GM23338 (cell line): ENCODE measurements at regions not wholly inside any gene's neighbourhood (a gene's known extent, or its start where the extent isn't known, plus 50 kb on each side); places are given as distances from the start of the nearest gene placed in this dataset.

Experiments
- ATAC-seq: fragments of 200-7000 bp; cut with Tn5 transposase; 3 replicates; pipeline ENCODE4 v1.9.1; 2020
- DNase-seq: peaks from one replicate; pipeline ENCODE4 v3.0.0-alpha.2; 2015; ENCODE audit warnings: low spot score
- H2AFZ ChIP-seq: fragments of 200-600 bp; sonication (generic); 2 replicates; pipeline ENCODE4 v1.8.0; 2016; ENCODE audit warnings: antibody characterized with exemption, mild to moderate bottlenecking, moderate library complexity
- H3F3A ChIP-seq: fragments of 200-600 bp; sonication (generic); replicated peaks from 2 replicates; pipeline ENCODE4 v1.8.0; 2017; ENCODE audit warnings: antibody characterized with exemption, mixed run types, low read depth
- H3K27ac ChIP-seq: fragments of 200-600 bp; sonication (generic); 2 replicates; pipeline ENCODE4 v1.6.1; 2016; ENCODE audit warnings: low read depth
- H3K27me3 ChIP-seq: fragments of 200-600 bp; sonication (generic); 2 replicates; pipeline ENCODE4 v1.8.0; 2016; ENCODE audit warnings: mild to moderate bottlenecking, mixed run types, moderate library complexity; ENCODE audit not compliant: insufficient read depth
- H3K36me3 ChIP-seq: fragments of 200-600 bp; sonication (generic); 2 replicates; pipeline ENCODE4 v1.8.0; 2016; ENCODE audit warnings: mild to moderate bottlenecking; ENCODE audit not compliant: insufficient read depth
- H3K4me1 ChIP-seq: fragments of 200-600 bp; sonication (generic); 2 replicates; pipeline ENCODE4 v1.8.0; 2016; ENCODE audit warnings: mild to moderate bottlenecking, moderate library complexity; ENCODE audit not compliant: insufficient read depth
- H3K4me2 ChIP-seq: fragments of 200-600 bp; sonication (generic); 2 replicates; pipeline ENCODE4 v1.7.1; 2017; ENCODE audit warnings: mixed run types
- H3K4me3 ChIP-seq: fragments of 200-600 bp; sonication (generic); 2 replicates; pipeline ENCODE4 v1.6.1; 2016; ENCODE audit warnings: mixed run types
- H3K79me2 ChIP-seq: fragments of 200-600 bp; sonication (generic); replicated peaks from 2 replicates; pipeline ENCODE4 v1.8.0; 2017; ENCODE audit warnings: mild to moderate bottlenecking; ENCODE audit not compliant: insufficient read depth
- H3K9me2 ChIP-seq: fragments of 200-600 bp; sonication (generic); 2 replicates; pipeline ENCODE4 v1.8.0; 2017; ENCODE audit not compliant: insufficient read depth
- H4K20me1 ChIP-seq: fragments of 200-600 bp; sonication (generic); replicated peaks from 2 replicates; pipeline ENCODE4 v1.8.0; 2017; ENCODE audit warnings: mild to moderate bottlenecking; ENCODE audit not compliant: insufficient read depth
- H3K27ac Mint-ChIP-seq: 2 replicates; pipeline ENCODE4 v1.8.0; 2020; ENCODE audit warnings: inconsistent platforms, mild to moderate bottlenecking, moderate library complexity, mixed read lengths
- H3K27me3 Mint-ChIP-seq: 3 replicates; pipeline ENCODE4 v1.8.0; 2022; ENCODE audit warnings: low read depth, mild to moderate bottlenecking, moderate library complexity, mixed read lengths, inconsistent platforms; ENCODE audit not compliant: insufficient read depth, poor library complexity
- H3K36me3 Mint-ChIP-seq: 3 replicates; pipeline ENCODE4 v1.8.0; 2021; ENCODE audit warnings: low read depth, mild to moderate bottlenecking, inconsistent platforms, moderate library complexity, mixed read lengths
- H3K4me1 Mint-ChIP-seq: 3 replicates; pipeline ENCODE4 v1.8.0; 2020; ENCODE audit warnings: mild to moderate bottlenecking, inconsistent platforms, mixed read lengths
- H3K4me3 Mint-ChIP-seq: 3 replicates; pipeline ENCODE4 v1.8.0; 2021; ENCODE audit warnings: moderate library complexity, mild to moderate bottlenecking, inconsistent platforms, mixed read lengths
- H3K9me3 Mint-ChIP-seq: 3 replicates; pipeline ENCODE4 v1.8.0; 2020; ENCODE audit warnings: moderate library complexity, mild to moderate bottlenecking, inconsistent platforms, mixed read lengths
- CREB1 ChIP-seq: fragments of 250-450 bp; sonication (Bioruptor Pico); IDR thresholded peaks from 2 replicates; pipeline ENCODE4 v1.5.0; 2020; ENCODE audit warnings: low read depth, mild to moderate bottlenecking, moderate library complexity
- EZH2 ChIP-seq: fragments of 200-600 bp; sonication (generic); IDR thresholded peaks from one replicate; pipeline ENCODE4 v1.8.0; 2017; ENCODE audit warnings: antibody characterized with exemption, mild to moderate bottlenecking, low read depth; ENCODE audit not compliant: unreplicated experiment
- EZH2phosphoT487 ChIP-seq: fragments of 200-600 bp; sonication (generic); IDR thresholded peaks from one replicate; pipeline ENCODE4 v1.8.1; 2018; ENCODE audit warnings: antibody characterized with exemption; ENCODE audit not compliant: unreplicated experiment
- JUNB ChIP-seq: IDR thresholded peaks from one replicate; pipeline ENCODE4 v1.6.1; 2016; ENCODE audit warnings: antibody characterized with exemption; ENCODE audit not compliant: unreplicated experiment
- NANOG ChIP-seq: IDR thresholded peaks from 2 replicates; pipeline ENCODE4 v1.6.1; 2016; ENCODE audit warnings: antibody characterized with exemption, borderline replicate concordance
- POLR2AphosphoS5 ChIP-seq: IDR thresholded peaks from 2 replicates; pipeline ENCODE4 v1.6.1; 2016; ENCODE audit warnings: antibody characterized with exemption, low read depth
- STAT1 ChIP-seq: IDR thresholded peaks from one replicate; pipeline ENCODE4 v1.6.1; 2016; ENCODE audit warnings: antibody characterized with exemption; ENCODE audit not compliant: unreplicated experiment
- ZNF114 ChIP-seq: fragments of 250-450 bp; sonication (Bioruptor Pico); IDR thresholded peaks from 2 replicates; pipeline ENCODE4 v1.5.0; 2020; ENCODE audit warnings: mild to moderate bottlenecking, moderate library complexity
- ZNF331 ChIP-seq: fragments of 250-450 bp; sonication (Bioruptor Pico); IDR thresholded peaks from 2 replicates; pipeline ENCODE4 v1.5.0; 2020; ENCODE audit warnings: low read depth, mild to moderate bottlenecking, moderate library complexity
- TF ChIP-seq, protein P1 (sequence below), 2 experiments: fragments of 200-600 bp in 1 of 2; sonication (generic) in 1 of 2; conservative IDR thresholded peaks; 2 replicates each; pipeline versions ENCODE4 v1.5.1 to v1.6.1; 2016 to 2017; ENCODE audit warnings: antibody characterized with exemption in 2 of 2, low read depth in 2 of 2, mild to moderate bottlenecking in 2 of 2, moderate library complexity in 1 of 2
- TF ChIP-seq, protein P2 (sequence below): IDR thresholded peaks from 2 replicates; pipeline ENCODE4 v1.6.1; 2016; ENCODE audit warnings: antibody characterized with exemption
- TF ChIP-seq, protein P3 (sequence below): IDR thresholded peaks from one replicate; pipeline ENCODE4 v1.6.1; 2018; ENCODE audit warnings: antibody characterized with exemption; ENCODE audit not compliant: unreplicated experiment
- TF ChIP-seq, protein P4 (sequence below): fragments of 250-450 bp; sonication (Bioruptor Pico); IDR thresholded peaks from 2 replicates; pipeline ENCODE4 v1.5.0; 2020; ENCODE audit warnings: mild to moderate bottlenecking, moderate library complexity

DNA sequence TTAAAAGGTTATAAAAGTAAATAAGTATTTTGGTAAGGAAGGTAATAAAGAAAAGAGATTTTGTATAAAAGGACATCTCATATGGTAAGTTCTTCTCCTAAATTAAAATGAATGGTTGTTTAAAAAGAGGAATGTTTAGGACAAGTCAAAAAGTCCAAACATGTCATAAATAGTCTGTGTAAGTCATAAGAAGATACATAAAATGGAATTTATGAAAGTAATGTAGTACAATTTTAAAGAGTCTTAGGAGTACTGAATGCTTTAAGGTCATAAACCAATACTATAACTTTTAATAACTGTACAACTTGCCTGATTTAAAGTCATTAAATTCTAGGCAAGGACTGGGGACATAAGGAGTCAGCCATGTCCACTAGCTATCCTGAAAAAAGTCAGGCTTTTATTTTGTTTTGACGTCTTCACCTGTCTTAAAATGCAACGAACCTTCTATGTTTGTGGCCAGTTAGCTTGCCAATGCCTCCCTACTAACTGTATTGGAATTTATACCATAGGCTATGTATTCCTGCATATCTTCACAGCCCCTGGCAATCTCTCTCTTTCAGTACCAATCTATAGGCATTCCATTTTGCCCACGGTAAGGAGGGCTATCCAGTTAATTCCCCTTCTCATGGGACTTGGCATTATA lies 312.3 kb upstream of the LRRTM4 start:
- ATAC-seq (no peak), DNase-seq (peak; percentile 41)
- no peak overlapping the region for H2AFZ ChIP-seq
- Mint-ChIP-seq H3K27me3 (peaks cover 1% of the 10 kb centered on the region), H3K9me3 (peaks cover 60% of the 10 kb centered on the region), H3K27ac (no peak overlapping the region), H3K4me1 (peaks cover 3% of the 10 kb centered on the region; the same call in 2 of the 3 replicates), H3K36me3 (peaks cover 65% of the 10 kb centered on the region), H3K4me3 (no peak overlapping the region)
- peaks cover 26% of the 10 kb centered on the region for H3K36me3 ChIP-seq
- no peaks in the 10 kb centered on the region for H4K20me1 ChIP-seq
- H3K9me2 ChIP-seq, result 0 out of 2 replicates have a peak, but pooled peaks cover 4% of the 10 kb centered on the region
- no peaks in the 10 kb centered on the region for H3K27me3 ChIP-seq
- no peak overlapping the region for H3K4me2 ChIP-seq
- no peak overlapping the region for H3K4me3 ChIP-seq
- H3K4me1 ChIP-seq, result peaks cover 3% of the 10 kb centered on the region; the same call in 1 of the 2 replicates
- no peaks in the 10 kb centered on the region for H3K79me2 ChIP-seq
- no peak overlapping the region for H3K27ac ChIP-seq
- H3F3A ChIP-seq, result no peaks in the 10 kb centered on the region
- TF ChIP-seq POLR2AphosphoS5 (no peak), STAT1 (no peak), CREB1 (CRISPR knock-in tag) (no peak), ZNF331 (no peak), EZH2 (no peak), EZH2phosphoT487 (no peak), JUNB (no peak), ZNF114 (CRISPR knock-in tag) (no peak), NANOG (no peak)
- TF ChIP-seq, protein P1, sequence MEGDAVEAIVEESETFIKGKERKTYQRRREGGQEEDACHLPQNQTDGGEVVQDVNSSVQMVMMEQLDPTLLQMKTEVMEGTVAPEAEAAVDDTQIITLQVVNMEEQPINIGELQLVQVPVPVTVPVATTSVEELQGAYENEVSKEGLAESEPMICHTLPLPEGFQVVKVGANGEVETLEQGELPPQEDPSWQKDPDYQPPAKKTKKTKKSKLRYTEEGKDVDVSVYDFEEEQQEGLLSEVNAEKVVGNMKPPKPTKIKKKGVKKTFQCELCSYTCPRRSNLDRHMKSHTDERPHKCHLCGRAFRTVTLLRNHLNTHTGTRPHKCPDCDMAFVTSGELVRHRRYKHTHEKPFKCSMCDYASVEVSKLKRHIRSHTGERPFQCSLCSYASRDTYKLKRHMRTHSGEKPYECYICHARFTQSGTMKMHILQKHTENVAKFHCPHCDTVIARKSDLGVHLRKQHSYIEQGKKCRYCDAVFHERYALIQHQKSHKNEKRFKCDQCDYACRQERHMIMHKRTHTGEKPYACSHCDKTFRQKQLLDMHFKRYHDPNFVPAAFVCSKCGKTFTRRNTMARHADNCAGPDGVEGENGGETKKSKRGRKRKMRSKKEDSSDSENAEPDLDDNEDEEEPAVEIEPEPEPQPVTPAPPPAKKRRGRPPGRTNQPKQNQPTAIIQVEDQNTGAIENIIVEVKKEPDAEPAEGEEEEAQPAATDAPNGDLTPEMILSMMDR (conservative IDR thresholded peaks at IDR 0.05; ENCODE audit: low read depth in 2 of 2), result no peak
- TF ChIP-seq, protein P2, sequence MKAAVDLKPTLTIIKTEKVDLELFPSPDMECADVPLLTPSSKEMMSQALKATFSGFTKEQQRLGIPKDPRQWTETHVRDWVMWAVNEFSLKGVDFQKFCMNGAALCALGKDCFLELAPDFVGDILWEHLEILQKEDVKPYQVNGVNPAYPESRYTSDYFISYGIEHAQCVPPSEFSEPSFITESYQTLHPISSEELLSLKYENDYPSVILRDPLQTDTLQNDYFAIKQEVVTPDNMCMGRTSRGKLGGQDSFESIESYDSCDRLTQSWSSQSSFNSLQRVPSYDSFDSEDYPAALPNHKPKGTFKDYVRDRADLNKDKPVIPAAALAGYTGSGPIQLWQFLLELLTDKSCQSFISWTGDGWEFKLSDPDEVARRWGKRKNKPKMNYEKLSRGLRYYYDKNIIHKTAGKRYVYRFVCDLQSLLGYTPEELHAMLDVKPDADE, result no peak
- TF ChIP-seq, protein P3, sequence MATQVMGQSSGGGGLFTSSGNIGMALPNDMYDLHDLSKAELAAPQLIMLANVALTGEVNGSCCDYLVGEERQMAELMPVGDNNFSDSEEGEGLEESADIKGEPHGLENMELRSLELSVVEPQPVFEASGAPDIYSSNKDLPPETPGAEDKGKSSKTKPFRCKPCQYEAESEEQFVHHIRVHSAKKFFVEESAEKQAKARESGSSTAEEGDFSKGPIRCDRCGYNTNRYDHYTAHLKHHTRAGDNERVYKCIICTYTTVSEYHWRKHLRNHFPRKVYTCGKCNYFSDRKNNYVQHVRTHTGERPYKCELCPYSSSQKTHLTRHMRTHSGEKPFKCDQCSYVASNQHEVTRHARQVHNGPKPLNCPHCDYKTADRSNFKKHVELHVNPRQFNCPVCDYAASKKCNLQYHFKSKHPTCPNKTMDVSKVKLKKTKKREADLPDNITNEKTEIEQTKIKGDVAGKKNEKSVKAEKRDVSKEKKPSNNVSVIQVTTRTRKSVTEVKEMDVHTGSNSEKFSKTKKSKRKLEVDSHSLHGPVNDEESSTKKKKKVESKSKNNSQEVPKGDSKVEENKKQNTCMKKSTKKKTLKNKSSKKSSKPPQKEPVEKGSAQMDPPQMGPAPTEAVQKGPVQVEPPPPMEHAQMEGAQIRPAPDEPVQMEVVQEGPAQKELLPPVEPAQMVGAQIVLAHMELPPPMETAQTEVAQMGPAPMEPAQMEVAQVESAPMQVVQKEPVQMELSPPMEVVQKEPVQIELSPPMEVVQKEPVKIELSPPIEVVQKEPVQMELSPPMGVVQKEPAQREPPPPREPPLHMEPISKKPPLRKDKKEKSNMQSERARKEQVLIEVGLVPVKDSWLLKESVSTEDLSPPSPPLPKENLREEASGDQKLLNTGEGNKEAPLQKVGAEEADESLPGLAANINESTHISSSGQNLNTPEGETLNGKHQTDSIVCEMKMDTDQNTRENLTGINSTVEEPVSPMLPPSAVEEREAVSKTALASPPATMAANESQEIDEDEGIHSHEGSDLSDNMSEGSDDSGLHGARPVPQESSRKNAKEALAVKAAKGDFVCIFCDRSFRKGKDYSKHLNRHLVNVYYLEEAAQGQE, result no peak
- TF ChIP-seq, protein P4, sequence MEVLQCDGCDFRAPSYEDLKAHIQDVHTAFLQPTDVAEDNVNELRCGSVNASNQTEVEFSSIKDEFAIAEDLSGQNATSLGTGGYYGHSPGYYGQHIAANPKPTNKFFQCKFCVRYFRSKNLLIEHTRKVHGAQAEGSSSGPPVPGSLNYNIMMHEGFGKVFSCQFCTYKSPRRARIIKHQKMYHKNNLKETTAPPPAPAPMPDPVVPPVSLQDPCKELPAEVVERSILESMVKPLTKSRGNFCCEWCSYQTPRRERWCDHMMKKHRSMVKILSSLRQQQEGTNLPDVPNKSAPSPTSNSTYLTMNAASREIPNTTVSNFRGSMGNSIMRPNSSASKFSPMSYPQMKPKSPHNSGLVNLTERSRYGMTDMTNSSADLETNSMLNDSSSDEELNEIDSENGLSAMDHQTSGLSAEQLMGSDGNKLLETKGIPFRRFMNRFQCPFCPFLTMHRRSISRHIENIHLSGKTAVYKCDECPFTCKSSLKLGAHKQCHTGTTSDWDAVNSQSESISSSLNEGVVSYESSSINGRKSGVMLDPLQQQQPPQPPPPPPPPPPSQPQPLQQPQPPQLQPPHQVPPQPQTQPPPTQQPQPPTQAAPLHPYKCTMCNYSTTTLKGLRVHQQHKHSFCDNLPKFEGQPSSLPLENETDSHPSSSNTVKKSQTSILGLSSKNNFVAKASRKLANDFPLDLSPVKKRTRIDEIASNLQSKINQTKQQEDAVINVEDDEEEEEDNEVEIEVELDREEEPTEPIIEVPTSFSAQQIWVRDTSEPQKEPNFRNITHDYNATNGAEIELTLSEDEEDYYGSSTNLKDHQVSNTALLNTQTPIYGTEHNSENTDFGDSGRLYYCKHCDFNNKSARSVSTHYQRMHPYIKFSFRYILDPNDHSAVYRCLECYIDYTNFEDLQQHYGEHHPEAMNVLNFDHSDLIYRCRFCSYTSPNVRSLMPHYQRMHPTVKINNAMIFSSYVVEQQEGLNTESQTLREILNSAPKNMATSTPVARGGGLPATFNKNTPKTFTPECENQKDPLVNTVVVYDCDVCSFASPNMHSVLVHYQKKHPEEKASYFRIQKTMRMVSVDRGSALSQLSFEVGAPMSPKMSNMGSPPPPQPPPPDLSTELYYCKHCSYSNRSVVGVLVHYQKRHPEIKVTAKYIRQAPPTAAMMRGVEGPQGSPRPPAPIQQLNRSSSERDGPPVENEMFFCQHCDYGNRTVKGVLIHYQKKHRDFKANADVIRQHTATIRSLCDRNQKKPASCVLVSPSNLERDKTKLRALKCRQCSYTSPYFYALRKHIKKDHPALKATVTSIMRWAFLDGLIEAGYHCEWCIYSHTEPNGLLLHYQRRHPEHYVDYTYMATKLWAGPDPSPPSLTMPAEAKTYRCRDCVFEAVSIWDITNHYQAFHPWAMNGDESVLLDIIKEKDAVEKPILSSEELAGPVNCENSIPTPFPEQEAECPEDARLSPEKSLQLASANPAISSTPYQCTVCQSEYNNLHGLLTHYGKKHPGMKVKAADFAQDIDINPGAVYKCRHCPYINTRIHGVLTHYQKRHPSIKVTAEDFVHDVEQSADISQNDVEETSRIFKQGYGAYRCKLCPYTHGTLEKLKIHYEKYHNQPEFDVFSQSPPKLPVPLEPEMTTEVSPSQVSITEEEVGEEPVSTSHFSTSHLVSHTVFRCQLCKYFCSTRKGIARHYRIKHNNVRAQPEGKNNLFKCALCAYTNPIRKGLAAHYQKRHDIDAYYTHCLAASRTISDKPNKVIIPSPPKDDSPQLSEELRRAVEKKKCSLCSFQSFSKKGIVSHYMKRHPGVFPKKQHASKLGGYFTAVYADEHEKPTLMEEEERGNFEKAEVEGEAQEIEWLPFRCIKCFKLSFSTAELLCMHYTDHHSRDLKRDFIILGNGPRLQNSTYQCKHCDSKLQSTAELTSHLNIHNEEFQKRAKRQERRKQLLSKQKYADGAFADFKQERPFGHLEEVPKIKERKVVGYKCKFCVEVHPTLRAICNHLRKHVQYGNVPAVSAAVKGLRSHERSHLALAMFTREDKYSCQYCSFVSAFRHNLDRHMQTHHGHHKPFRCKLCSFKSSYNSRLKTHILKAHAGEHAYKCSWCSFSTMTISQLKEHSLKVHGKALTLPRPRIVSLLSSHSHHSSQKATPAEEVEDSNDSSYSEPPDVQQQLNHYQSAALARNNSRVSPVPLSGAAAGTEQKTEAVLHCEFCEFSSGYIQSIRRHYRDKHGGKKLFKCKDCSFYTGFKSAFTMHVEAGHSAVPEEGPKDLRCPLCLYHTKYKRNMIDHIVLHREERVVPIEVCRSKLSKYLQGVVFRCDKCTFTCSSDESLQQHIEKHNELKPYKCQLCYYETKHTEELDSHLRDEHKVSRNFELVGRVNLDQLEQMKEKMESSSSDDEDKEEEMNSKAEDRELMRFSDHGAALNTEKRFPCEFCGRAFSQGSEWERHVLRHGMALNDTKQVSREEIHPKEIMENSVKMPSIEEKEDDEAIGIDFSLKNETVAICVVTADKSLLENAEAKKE (CRISPR knock-in tag), result no peak
